Thyroid gland (tissue), 4 donors: ENCODE measurements at regions not wholly inside any gene's neighbourhood (a gene's known extent, or its start where the extent isn't known, plus 50 kb on each side); places are given as distances from the start of the nearest gene placed in this dataset.
A peak's percentile ranks its signal among the peaks of the same experiment; 100 is the strongest.

Experiments
- DNase-seq, 2 donors: peaks; one replicate each; pipeline ENCODE4 v3.0.0-alpha.2; 2019
- H3K27ac ChIP-seq, 3 donors: fragments of 200-600 bp; sonication (generic); 1 replicate in 2 of 3; 2 replicates in 1 of 3; pipeline ENCODE4 v1.5.1; 2016 to 2019; ENCODE audit warnings: mild to moderate bottlenecking in 1 of 3, moderate library complexity in 1 of 3
- H3K27me3 ChIP-seq: fragments of 200-600 bp; sonication (generic); one replicate; pipeline ENCODE4 v1.5.1; 2019
- H3K36me3 ChIP-seq, 2 donors: fragments of 200-600 bp; sonication (generic); one replicate each; pipeline ENCODE4 v1.5.1; 2016 to 2019
- H3K4me1 ChIP-seq, 2 donors: fragments of 200-600 bp; sonication (generic); one replicate each; pipeline ENCODE4 v1.5.1; 2017 to 2019
- H3K4me3 ChIP-seq, 3 donors: fragments of 200-600 bp; sonication (generic); replicated peaks in 1 of 3; 1 replicate in 2 of 3; 2 replicates in 1 of 3; pipeline ENCODE4 v1.5.1; 2016; ENCODE audit warnings: mild to moderate bottlenecking in 1 of 3
- H3K9me3 ChIP-seq: fragments of 200-600 bp; sonication (generic); one replicate; pipeline ENCODE4 v1.5.1; 2017
- POLR2A ChIP-seq, 2 donors: fragments of 450-650 bp; IDR thresholded peaks; one replicate each; pipeline ENCODE4 v1.6.1; 2017; ENCODE audit warnings: antibody characterized with exemption in 2 of 2, mild to moderate bottlenecking in 2 of 2, moderate library complexity in 1 of 2
- WGBS, 2 donors: methylation state at CpG; one replicate each; pipeline ENCODE4 v1.1.5; 2017; 5-methylcytosine and 5-hydroxymethylcytosine counted together
- intact Hi-C: fragments of 100-400 bp; cut with DNase I; formaldehyde crosslinking; loops from one replicate; pipeline ENCODE4 v1.15.1; 2023
- TF ChIP-seq, protein P1 (sequence below), 6 experiments: fragments of 200-600 bp in 3 of 6; fragments of 450-650 bp in 3 of 6; sonication (generic) in 3 of 6; IDR thresholded peaks; one replicate each; pipeline ENCODE4 v1.5.1; 2016 to 2019; ENCODE audit warnings: antibody characterized with exemption in 6 of 6, mild to moderate bottlenecking in 2 of 6, inconsistent platforms in 1 of 6, moderate library complexity in 1 of 6

DNA sequence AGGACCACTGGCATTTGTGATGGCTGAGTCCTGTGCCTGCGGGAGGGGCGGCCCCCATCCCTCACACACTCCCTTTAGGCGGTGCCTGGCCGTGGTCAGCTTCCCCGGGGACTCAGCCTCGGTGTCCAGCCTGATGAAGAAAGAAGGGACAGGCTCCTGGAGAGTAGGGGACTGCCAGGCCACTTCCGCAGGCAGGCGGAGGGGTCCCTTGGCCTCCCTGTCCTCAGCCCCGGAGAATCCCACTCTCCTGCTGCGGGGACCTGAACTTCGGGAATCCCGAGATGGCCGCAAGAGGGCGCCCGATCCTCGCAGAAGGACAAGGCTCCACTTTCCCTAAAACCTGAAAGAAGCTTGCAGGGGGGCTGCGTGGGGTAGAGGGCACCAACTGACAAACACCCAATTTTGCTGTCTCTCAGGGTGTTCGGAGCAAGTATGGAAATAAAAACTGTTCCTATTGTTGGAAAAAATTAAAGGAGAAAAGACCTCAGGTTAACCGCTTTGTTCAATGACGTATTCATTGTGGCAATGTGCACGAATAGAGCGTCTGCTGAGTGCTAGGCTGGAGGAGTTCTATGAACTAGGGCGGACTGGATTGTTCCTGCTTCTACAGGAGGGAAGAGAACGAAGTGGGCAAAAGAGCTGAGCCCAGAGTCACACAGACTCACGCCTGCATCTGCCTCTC lies 297.3 kb downstream of the ZNF536 start:
- 22 to 24% methylated on average over 19 to 25 of the region's 25 CpGs for WGBS, 2 donors
- Histone ChIP-seq H3K9me3 (no peaks in the 10 kb centered on the region), H3K36me3 (no peaks in the 10 kb centered on the region), H3K4me1 (peaks cover 0 to 3% of the 10 kb centered on the region in 2 donors), H3K4me3 (no peak overlapping the region), H3K27me3 (no peaks in the 10 kb centered on the region), H3K27ac (no peak overlapping the region)
- intact Hi-C loops, result loop anchor here (5.0 kb wide), 1 partner anchor 1553 kb away; no protein-coding TSS in a partner anchor
- TF ChIP-seq, protein P1, sequence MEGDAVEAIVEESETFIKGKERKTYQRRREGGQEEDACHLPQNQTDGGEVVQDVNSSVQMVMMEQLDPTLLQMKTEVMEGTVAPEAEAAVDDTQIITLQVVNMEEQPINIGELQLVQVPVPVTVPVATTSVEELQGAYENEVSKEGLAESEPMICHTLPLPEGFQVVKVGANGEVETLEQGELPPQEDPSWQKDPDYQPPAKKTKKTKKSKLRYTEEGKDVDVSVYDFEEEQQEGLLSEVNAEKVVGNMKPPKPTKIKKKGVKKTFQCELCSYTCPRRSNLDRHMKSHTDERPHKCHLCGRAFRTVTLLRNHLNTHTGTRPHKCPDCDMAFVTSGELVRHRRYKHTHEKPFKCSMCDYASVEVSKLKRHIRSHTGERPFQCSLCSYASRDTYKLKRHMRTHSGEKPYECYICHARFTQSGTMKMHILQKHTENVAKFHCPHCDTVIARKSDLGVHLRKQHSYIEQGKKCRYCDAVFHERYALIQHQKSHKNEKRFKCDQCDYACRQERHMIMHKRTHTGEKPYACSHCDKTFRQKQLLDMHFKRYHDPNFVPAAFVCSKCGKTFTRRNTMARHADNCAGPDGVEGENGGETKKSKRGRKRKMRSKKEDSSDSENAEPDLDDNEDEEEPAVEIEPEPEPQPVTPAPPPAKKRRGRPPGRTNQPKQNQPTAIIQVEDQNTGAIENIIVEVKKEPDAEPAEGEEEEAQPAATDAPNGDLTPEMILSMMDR (IDR thresholded peaks at IDR 0.05), result peak; percentile 28 to 83 (median 60)
- TF ChIP-seq POLR2A (IDR thresholded peaks at IDR 0.05), result no peak
- peak; percentile 66 to 72 for DNase-seq

- no peaks in the 10 kb centered on the region for H3K9me3 ChIP-seq
- H3K4me3 ChIP-seq, result no peak overlapping the region
- 68 to 70% methylated on average over 5 to 15 of the region's 16 CpGs for WGBS, 2 donors
- H3K27me3 ChIP-seq, result no peaks in the 10 kb centered on the region
- DNase-seq, result no peak
- no peak for TF ChIP-seq POLR2A (IDR thresholded peaks at IDR 0.05)
- TF ChIP-seq, protein P1 (IDR thresholded peaks at IDR 0.05), result no peak
- peaks cover 0 to 6% of the 10 kb centered on the region in 2 donors for H3K4me1 ChIP-seq
- H3K27ac ChIP-seq, result no peak overlapping the region
- intact Hi-C loops, result loop anchor here (5.0 kb wide), 1 partner anchor 1554 kb away; no protein-coding TSS in a partner anchor
- H3K36me3 ChIP-seq, result no peaks in the 10 kb centered on the region
These were observed 296.5 kb downstream of the ZNF536 start for GRCh38 chr19:30668521-30669155.

DNA sequence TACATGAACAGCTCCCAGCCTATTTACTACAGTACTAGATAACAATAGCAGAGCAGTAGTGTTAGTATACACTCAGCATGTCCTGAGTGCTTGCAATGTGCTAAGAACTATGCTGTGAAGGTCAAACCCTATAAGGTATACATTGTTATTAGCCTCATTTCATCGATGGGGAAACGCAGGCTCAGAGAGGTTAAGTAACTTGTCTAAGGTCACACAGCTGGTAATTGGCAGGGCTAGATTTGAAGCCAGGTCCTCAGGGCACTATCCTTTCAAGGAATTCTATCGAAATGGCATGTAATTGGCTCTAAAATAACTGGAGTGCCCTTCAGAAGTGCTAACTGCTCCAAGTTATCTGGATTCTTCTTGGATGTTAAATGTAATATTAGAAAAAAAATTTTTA lies 295.6 kb downstream of the ZNF536 start:
- Histone ChIP-seq H3K36me3 (no peaks in the 10 kb centered on the region), H3K4me1 (peaks cover 0 to 6% of the 10 kb centered on the region in 2 donors), H3K9me3 (no peaks in the 10 kb centered on the region), H3K27ac (no peak overlapping the region), H3K27me3 (no peaks in the 10 kb centered on the region), H3K4me3 (no peak overlapping the region)
- no peak for TF ChIP-seq POLR2A (IDR thresholded peaks at IDR 0.05)
- TF ChIP-seq, protein P1 (IDR thresholded peaks at IDR 0.05), result no peak
- intact Hi-C loops, result loop anchor here (5.0 kb wide), 1 partner anchor 1555 kb away; no protein-coding TSS in a partner anchor
- DNase-seq, result no peak
- 84 to 87% methylated on average over 3 of the region's 3 CpGs for WGBS, 2 donors

DNA sequence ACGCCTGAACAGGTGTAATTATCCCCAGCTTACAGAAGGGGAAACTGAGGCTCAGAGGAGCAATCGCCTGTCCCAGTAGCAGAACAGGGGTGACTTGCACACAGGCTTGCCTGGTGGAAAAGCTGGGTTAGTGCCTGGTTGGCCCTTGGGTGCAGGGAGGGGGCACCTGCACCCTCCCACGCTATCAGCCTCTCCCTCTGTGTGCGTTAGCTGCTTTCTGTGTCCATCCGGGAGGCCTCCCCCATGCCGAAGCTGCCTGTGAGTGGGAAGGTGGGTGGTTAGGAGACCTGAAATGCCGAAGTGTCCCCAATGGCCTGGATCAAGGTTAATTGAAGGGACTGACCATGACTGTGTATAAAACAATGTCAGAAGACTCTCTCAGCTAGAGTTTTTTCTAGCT lies 295.0 kb downstream of the ZNF536 start:
- intact Hi-C loops, result loop anchor here (5.0 kb wide), 1 partner anchor 1555 kb away; no protein-coding TSS in a partner anchor
- TF ChIP-seq, protein P1 (IDR thresholded peaks at IDR 0.05), result no peak
- no peak for TF ChIP-seq POLR2A (IDR thresholded peaks at IDR 0.05)

GRCh38 chr19:30666301-30666803 lies 294.2 kb downstream of the ZNF536 start:
- Histone ChIP-seq H3K4me1 (peaks cover 0 to 6% of the 10 kb centered on the region in 2 donors), H3K27ac (no peak overlapping the region)
- TF ChIP-seq POLR2A (IDR thresholded peaks at IDR 0.05), result no peak
- TF ChIP-seq, protein P1 (IDR thresholded peaks at IDR 0.05), result peak; percentile 59 to 96 (median 65)

More for the DNA sequence above, 295.0 kb downstream of the ZNF536 start:
- Histone ChIP-seq H3K27me3 (no peaks in the 10 kb centered on the region), H3K4me1 (peaks cover 0 to 6% of the 10 kb centered on the region in 2 donors), H3K36me3 (no peaks in the 10 kb centered on the region), H3K27ac (no peak overlapping the region), H3K9me3 (no peaks in the 10 kb centered on the region), H3K4me3 (no peak overlapping the region)
- DNase-seq, result no peak
- WGBS, 2 donors, result 88 to 89% methylated on average over 7 of the region's 7 CpGs

More at GRCh38 chr19:30666301-30666803, 294.2 kb downstream of the ZNF536 start:
- H3K4me3 ChIP-seq, result no peak overlapping the region
- H3K36me3 ChIP-seq, result no peaks in the 10 kb centered on the region
- no peaks in the 10 kb centered on the region for H3K9me3 ChIP-seq
- no peaks in the 10 kb centered on the region for H3K27me3 ChIP-seq
- intact Hi-C loops, result loop anchor here (5.0 kb wide), 1 partner anchor 1556 kb away; no protein-coding TSS in a partner anchor
- DNase-seq, result peak; percentile 46 to 48
- WGBS, 2 donors, result 3 to 4% methylated on average over 11 of the region's 11 CpGs
